WI38 (cell line): ENCODE measurements at regions not wholly inside any gene's neighbourhood (a gene's known extent, or its start where the extent isn't known, plus 50 kb on each side); places are given as distances from the start of the nearest gene placed in this dataset.
"Not testable (repeated sequence)": the region's sequence is repeated elsewhere in the genome, so short reads cannot be mapped to it uniquely, and the experiment has no call there.

Experiments used
- H3K4me3 ChIP-seq: 2 replicates; pipeline ENCODE4 v1.5.1; 2011; ENCODE audit warnings: low read depth, mild to moderate bottlenecking, control low read depth, low read length
- CTCF ChIP-seq: IDR thresholded peaks from 2 replicates; pipeline ENCODE4 v1.5.1; 2012; ENCODE audit warnings: low read depth, mild to moderate bottlenecking, control low read depth, low read length

DNA sequence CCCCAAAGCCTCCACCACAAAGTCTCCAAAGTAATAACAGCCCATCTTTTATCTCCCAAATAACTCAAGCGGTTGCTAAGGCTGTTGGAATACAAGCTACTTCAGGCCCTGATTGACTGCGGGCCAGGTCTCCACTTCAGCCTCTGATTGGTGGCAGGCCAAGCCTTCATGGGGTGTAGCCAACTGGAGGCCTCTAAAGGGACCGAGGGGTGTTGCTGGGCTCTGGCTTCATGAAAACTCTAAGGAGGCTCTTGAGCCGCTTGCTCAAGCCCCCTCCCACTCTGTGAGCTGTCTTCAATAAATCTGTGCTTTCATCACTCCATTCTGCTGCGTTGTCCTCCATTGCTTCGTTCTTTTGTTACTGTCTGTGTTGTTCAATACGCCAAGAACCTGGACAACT lies 487.2 kb downstream of the XYLT1 start:
- TF ChIP-seq CTCF, result no peak

DNA sequence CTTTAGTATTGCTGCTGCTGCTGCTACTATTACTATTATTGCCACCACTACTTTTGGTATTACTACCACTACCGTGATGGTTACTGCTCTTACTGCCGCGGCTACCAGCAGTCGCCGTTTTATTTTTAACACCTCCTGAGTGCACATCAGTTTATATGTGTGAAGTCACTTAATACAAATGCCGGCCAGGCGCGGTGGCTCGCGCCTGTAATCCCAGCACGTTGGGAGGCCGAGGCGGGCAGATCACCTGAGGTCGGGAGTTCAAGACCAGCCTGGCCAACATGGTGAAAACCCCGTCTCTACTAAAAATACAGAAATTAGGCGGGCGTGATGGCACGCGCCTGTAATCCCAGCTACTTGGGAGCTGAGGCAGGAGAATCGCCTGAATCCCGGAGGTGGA lies 486.7 kb downstream of the XYLT1 start:
- H3K4me3 ChIP-seq, result not testable (repeated sequence)

More for the DNA sequence above, 487.2 kb downstream of the XYLT1 start:
- no peak overlapping the region for H3K4me3 ChIP-seq

- no peak for TF ChIP-seq CTCF
- H3K4me3 ChIP-seq, result no peak overlapping the region
Measured at GRCh38 chr16:16985707-16986106, 485.1 kb downstream of the XYLT1 start.

DNA sequence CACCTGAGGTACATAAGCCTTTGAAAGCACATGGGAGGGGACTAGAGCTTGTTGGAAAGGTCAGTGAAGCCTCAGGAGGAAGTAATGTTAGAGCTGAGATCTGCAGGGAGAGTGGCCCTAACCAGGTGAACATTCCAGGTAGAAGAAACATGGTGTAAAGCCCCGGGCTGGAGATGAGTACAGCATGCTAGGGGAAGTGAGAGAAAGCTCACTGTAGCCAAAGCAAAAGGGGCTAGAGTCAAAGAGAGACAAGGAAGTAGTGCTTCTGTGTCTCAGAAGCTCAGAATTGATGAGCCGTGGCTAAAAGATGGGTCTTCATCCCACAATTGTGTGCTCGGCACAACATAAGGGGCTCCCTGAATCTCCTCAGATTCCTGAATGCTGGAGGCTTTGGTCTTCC lies 481.8 kb downstream of the XYLT1 start:
- no peak for TF ChIP-seq CTCF
- no peak overlapping the region for H3K4me3 ChIP-seq

DNA sequence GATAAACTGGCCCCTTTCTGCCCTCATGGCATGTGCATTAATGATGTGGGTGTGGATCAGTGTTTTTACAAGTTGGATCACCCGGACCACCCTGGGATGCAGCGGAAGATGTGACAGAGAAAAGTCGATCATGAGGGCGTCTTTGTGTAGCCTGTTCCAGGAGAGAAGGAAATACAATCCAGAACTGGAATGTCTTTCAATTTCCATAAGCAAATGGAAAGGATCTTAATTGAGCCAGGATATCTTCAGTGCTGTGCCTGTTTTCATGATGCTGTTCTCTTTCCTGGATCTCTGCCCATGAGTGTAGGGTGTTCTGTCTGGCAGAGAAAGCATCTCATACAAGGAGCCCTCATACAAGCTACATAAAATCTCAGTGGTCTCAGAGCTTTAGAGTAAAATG lies 481.4 kb downstream of the XYLT1 start:
- TF ChIP-seq CTCF, result no peak
- H3K4me3 ChIP-seq, result no peak overlapping the region

- TF ChIP-seq CTCF, result no peak
- H3K4me3 ChIP-seq, result no peak overlapping the region
Measured at GRCh38 chr16:16991711-16992110, 479.0 kb downstream of the XYLT1 start.

GRCh38 chr16:16992975-16993765 lies 477.6 kb downstream of the XYLT1 start:
- H3K4me3 ChIP-seq, result no peak overlapping the region

More at GRCh38 chr16:16992975-16993765, 477.6 kb downstream of the XYLT1 start:
- no peak for TF ChIP-seq CTCF
